Activated CD4-positive, CD25-positive, alpha-beta regulatory T cell (primary cell): ENCODE measurements at regions not wholly inside any gene's neighbourhood (a gene's known extent, or its start where the extent isn't known, plus 50 kb on each side); places are given as distances from the start of the nearest gene placed in this dataset.

Source experiments
- DNase-seq, 4 experiments: peaks; one replicate each; lab custom pipeline; 2025; lab: John Stamatoyannopoulos, UW

DNA sequence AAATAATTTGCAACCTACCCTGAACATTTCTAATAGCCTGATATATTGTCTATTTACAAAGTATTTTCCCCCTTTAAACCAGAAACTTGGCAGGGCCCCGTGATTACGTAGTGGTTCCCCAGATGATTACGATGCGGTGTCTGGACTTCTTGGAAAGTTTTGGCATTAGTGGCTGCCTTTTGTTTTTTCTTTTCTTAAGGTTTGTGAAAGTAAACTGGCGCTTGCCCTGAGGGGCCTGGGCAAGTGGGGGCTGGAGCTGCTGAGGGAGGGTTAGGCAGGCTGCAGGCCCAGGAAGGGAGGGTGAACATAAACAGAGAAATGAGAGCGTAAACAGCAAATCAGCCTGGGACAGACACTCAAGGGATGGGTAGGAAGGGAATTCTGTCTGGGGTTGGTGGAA is 123.6 kb upstream of the MSX1 start:
- no peak for DNase-seq

DNA sequence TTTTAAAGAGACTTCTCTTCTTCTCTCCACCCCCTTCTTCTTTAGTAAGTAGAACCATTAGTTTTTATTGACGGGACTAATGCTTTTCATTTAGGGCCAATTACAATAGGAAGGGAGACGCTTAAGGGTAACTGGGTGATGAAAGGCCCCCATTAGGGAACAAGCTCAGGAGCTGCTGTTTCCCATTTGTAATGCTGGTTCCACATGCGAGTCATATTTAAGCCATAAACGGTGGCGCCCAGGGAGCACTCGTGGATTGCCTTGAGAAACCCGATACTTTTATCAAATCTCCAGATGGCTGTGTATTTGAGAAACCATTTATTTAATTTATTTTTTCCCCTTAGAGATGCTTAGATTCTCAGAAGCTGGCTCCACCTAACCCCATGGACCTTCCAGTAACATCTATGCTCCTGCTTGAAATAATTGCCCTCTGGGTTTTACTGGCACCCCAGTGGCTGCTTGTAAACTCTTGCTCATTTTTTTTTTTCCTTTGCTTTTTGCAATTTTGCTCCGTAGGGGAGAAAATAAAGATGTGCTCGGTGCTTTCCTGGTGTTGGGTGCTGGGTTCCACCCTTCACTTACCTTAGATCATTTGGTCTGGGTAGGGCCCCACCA is 124.2 kb upstream of the MSX1 start:
- no peak for DNase-seq

GRCh38 chr4:4734425-4734824 is 125.0 kb upstream of the MSX1 start:
- DNase-seq: no peak

DNA sequence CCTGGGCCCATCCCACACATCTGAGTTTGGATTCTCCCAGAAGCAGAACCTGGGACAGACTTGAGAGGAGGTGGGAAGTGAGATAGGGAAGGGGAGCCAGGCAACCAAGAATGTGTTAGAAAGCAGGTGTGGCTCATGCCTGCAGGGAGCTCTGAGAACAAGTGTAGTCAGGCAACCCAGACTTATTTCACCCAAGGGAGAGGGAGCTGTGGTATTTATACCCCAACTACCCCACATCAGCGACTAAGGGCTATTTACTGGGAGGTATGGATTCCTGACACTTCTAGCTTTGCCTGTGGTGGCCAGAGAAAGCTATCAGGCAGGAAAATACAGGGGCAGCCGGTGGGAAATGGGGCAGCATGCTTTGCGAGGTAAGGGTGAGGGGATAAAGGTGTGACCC is 125.8 kb upstream of the MSX1 start:
- DNase-seq: no peak

GRCh38 chr4:4730249-4730648 is 129.2 kb upstream of the MSX1 start:
- no peak for DNase-seq

GRCh38 chr4:4729206-4729605 is 130.3 kb upstream of the MSX1 start:
- no peak for DNase-seq

DNA sequence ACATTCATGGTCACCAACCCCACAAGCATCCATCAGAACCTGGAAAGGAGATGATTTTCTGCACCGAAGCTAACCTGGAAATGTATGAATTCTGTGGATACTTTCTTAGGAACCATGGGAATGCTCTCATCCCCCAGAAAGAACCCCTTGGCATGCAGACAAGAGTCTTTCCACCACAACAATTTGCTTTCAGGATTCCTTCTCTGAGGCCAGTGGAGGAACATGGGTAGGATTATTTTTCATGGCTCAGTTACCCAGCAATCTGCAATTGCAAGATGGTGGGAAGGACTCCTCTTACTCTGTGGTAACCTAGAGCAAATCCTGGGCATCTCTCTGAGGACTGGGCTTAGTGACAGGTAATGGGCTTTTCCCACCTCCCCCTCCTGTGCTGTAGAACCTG is 131.9 kb upstream of the MSX1 start:
- no peak for DNase-seq

GRCh38 chr4:4726051-4726450 is 133.4 kb upstream of the MSX1 start:
- no peak for DNase-seq

DNA sequence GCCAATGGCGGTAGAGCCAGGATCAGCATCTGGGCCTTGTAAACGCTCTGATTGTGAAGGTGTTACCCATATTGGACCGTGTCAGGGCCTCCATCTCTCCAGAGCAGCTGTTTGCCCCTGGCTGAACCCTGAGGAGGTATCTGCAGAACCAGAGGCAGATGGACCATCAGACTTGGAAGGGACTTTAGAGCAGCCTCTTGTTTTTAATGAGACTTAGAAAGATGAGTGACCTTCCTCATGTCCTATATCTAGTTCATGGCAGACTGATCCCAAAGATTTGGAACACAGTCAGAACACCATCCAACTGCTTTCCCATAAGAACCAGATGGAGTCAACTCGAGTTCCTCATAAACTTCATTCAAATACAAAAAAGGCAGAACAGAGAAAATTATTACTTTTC is 135.1 kb upstream of the MSX1 start:
- no peak for DNase-seq

DNA sequence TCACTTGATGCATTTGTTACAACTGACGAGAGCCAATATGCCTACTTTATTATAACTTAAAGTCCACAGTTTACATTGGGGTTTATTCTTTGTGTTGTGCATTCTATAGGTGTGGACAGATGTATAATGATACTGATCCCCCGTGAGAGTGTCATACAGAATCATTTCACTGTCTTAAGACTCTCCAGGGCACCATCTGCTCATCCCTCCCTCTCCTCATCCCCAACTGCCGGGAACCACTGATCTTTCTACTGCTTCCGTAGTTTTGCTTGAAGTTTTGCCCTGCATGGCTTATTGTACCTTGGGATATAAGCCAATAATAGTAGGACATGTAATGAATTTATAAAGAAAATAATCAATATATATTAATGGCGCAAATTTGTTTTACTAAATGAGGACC is 137.8 kb upstream of the MSX1 start:
- no peak for DNase-seq

DNA sequence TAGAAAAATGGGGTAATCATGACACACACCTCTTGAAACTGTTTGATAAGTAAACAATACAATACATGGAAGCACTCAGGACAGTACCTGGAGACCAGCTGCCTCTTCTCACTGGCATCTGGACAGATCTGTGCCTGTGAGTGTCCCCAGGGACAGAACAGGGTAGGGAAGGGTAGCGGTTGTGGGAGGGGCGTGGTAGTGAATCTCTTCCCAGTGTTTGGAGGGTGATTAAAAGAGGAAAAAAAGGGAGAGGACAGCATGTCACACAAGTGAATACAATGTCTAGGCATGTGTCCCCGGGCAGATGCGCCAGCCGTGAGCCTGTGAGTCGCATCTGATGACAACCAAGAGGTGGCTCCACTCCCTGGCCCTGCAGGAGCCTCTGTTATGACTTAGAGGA is 138.8 kb upstream of the MSX1 start:
- DNase-seq: no peak

- DNase-seq: no peak
These were observed 140.0 kb upstream of the MSX1 start for GRCh38 chr4:4719436-4719835.

- DNase-seq: no peak
These were observed 141.8 kb upstream of the MSX1 start for GRCh38 chr4:4717692-4718091.

- no peak for DNase-seq
These were observed 145.1 kb upstream of the MSX1 start for GRCh38 chr4:4714331-4714730.

DNA sequence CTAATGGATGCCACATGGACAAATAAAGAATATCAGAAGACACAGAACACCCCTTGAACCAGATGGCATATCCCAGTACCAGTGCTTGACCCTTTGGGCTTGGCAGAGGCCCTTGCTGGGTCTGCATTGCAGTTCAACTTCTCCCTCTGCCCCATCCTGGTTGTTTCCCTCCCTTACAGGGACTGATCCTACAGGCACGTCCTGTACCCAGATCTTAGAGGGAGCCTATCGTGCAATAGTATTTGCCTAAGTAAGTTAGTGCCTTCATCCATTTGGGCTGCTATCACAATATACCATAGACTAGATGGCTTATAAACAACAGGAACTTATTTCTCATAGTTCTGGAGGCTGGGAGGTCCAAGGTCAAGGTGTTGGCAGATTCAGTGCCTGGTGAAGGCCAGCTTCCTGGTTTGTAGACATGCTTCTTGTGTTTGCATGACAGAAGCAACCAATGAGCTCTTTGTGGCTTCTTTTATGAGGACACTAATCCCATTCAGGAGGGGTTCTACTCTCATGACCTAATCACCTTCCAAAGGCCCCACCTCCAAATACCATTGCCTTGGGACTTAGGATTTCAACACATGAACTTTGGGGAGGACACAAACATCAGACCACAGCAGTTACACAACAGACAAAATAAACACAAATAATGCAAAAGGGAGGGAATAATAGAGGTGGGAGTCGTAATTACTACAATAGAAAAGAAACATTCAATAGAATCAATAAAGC is 146.5 kb upstream of the MSX1 start:
- DNase-seq: no peak

DNA sequence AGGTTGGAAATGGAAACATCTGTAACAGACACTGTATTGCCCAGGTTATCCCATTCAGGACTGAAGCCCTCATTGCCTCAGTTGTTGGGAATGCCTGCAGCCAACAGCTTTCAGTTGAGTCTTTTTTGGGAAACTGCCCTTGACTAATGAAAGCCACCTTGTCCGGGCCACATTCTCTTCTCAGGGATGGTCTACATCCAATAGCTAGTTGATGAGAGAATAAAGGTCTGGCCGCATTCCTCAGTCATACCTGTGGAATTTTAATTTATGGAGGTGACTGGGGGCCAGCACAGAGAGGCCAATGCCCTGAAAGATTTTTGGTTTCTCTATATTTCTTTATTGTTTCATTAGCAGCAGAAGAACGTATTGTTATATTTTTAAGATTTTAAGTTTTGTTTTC is 147.6 kb upstream of the MSX1 start:
- DNase-seq: no peak

DNA sequence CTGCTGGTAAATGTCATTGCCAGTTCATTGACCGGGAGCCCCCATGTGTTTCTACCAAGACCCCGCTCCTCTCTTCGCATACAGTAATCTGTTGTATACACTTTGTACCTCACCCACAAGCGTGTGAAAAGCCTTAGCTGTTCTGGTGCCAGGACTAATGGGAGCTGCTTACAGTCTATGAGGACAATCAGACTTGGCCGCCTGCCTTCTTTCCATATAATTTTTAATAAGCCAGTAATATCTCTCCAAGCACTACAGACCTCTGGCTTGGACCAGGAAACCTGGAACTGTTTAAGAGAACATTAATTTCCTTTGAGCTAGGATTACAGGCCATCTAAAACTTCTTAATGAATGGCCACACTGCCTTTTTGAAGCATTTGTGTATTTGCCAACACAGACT is 149.7 kb upstream of the MSX1 start:
- DNase-seq: no peak

DNA sequence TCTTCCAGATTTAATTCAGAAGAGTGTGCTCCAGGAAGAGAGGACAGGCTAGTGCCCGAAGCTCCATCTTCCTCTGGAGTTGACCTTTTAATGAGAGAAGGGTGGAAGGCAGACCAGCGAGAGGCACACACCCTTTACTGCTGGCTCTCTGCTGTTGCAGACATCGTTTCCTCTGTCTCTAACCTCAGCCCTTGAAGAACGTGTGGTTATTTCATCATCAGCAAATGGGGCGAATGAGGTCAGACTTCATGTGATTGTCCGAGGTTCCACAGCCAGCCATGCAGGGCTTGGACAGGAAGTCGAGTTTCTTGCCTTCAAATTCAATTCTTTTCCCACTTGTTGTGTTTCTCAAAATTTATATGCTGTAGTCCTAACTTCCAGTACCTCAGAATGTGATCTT is 155.2 kb upstream of the MSX1 start:
- DNase-seq: no peak

GRCh38 chr4:4697584-4697983 is 155.7 kb upstream of the STX18 start:
- no peak for DNase-seq

DNA sequence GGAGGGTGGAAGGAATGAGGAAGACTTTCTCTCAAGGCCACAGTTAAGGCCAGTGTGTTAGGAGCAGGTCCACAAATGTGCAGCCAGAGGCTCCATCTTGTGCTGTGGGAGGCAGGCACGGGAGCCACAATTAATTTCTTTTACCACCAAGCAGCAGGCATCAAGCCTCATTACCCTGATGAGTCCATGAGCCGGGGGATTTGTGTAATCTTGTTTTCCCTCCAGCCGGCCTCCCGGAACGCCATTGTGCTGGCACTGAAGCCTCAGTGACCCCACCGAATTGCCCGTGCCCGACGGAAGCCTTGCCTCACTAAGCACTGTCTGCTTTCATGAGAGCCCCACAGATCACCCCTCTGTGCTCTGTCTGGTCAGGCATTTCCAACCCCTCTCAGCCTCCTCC is 154.7 kb upstream of the STX18 start:
- DNase-seq: no peak

- DNase-seq: no peak
These were observed 153.6 kb upstream of the STX18 start for GRCh38 chr4:4695497-4695896.

GRCh38 chr4:4694827-4695226 is 153.0 kb upstream of the STX18 start:
- no peak for DNase-seq

DNA sequence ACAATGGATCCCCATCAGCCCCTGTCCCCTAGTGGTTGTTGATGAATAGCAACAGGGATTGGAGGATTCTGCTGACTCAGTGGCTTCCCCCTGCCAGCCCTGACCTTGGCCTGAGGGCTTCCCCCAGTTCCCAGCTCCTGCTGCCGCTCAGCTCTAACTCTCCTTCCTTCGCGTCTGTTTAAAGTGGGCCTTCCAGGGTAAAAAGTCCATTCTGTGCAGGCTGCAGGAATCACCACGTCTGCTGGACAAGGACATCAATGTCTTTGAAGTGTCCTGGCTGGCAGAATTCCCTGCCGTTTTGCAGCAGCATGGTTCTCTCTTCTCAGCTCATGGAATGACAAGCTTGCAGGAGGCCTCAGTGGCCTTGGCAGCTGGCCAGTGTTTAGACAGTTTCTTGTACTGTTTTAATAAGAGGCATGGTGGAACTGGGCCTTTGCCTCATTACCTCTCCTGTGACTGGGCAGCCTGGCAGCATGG is 152.5 kb upstream of the STX18 start:
- no peak for DNase-seq

DNA sequence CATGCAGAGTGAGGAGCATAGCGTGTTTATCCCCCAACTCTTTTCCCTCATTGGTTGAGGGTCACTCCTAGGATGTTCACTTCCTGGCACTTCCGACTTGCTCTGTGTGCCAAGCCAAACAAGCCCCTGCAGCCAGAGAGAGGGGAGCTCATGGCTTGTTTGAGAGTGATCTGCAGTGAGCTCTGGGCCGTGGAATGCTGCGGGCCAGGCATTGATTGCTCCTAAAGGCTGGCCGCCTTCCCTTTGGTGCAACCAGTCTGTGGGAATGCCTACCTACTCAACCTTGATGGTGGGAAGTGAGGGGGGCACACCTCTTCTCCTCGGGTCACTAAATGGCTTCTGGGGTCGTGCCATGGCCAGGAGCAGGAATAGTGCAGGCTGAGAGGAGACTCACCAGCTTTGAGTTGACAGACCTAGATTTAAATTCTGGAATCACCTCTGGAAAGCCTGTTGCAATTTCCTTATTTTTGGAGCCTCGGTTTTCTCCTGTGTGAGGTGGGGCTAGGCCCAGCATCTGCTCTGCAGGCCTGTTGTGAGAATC is 152.0 kb upstream of the STX18 start:
- DNase-seq: no peak
